A673 (cell line): ENCODE measurements at regions not wholly inside any gene's neighbourhood (a gene's known extent, or its start where the extent isn't known, plus 50 kb on each side); places are given as distances from the start of the nearest gene placed in this dataset.
"Not testable (repeated sequence)": the region's sequence is repeated elsewhere in the genome, so short reads cannot be mapped to it uniquely, and the experiment has no call there.

Experiments used
- EZH2 ChIP-seq: fragments of 200-600 bp; sonication (generic); IDR thresholded peaks from 2 replicates; pipeline ENCODE4 v1.6.1; 2017; ENCODE audit warnings: borderline replicate concordance, low read depth, mild to moderate bottlenecking, mixed read lengths, antibody characterized with exemption, low read length; ENCODE audit not compliant: poor library complexity, severe bottlenecking
- TF ChIP-seq, protein P1 (sequence below): fragments of 300-800, 200-600 bp; sonication (generic); conservative IDR thresholded peaks from 2 replicates; pipeline ENCODE4 v1.5.1; 2017; ENCODE audit warnings: low read depth, mild to moderate bottlenecking, antibody characterized with exemption, low read length, moderate library complexity, mixed read lengths

DNA sequence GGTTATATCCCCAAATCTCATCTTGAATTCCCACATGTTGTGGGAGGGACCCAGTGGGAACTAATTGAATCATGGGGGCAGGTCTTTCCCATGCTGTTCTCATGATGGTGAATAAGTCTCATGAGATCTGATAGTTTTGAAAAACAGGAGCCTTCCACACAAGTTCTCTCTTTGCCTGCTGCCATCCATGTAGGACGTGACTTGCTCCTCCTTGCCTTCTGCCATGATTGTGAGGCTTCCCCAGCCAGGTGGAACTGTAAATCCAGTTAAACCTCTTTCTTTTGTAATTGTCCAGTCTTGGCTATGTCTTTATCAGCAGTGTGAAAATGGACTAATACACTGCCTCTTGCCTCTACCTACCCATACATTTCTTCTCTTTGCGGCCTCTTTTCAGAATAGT, 193.4 kb downstream of the C7orf25 start:
- TF ChIP-seq, protein P1, sequence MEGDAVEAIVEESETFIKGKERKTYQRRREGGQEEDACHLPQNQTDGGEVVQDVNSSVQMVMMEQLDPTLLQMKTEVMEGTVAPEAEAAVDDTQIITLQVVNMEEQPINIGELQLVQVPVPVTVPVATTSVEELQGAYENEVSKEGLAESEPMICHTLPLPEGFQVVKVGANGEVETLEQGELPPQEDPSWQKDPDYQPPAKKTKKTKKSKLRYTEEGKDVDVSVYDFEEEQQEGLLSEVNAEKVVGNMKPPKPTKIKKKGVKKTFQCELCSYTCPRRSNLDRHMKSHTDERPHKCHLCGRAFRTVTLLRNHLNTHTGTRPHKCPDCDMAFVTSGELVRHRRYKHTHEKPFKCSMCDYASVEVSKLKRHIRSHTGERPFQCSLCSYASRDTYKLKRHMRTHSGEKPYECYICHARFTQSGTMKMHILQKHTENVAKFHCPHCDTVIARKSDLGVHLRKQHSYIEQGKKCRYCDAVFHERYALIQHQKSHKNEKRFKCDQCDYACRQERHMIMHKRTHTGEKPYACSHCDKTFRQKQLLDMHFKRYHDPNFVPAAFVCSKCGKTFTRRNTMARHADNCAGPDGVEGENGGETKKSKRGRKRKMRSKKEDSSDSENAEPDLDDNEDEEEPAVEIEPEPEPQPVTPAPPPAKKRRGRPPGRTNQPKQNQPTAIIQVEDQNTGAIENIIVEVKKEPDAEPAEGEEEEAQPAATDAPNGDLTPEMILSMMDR: not testable (repeated sequence)
- not testable (repeated sequence) for TF ChIP-seq EZH2
